Adrenal gland (tissue), 9 donors: ENCODE measurements at regions not wholly inside any gene's neighbourhood (a gene's known extent, or its start where the extent isn't known, plus 50 kb on each side); places are given as distances from the start of the nearest gene placed in this dataset.
"Not testable (repeated sequence)": the region's sequence is repeated elsewhere in the genome, so short reads cannot be mapped to it uniquely, and the experiment has no call there.

Experiments
- DNase-seq, 7 donors: peaks; one replicate each; pipeline ENCODE4 v3.0.0-alpha.2; 2019 to 2020
- H3K27ac ChIP-seq, 5 donors: fragments of 200-600 bp; sonication (generic) in 4 of 5; 1 replicate in 3 of 5; 2 replicates in 2 of 5; pipeline versions ENCODE4 v1.5.1 to v1.8.0; 2016 to 2020; ENCODE audit warnings: mild to moderate bottlenecking in 1 of 5
- H3K27me3 ChIP-seq: fragments of 200-600 bp; 2 replicates; pipeline ENCODE4 v1.8.0; 2021
- H3K36me3 ChIP-seq, 2 donors: fragments of 200-600 bp; replicated peaks in 1 of 2; 1 replicate in 1 of 2; 2 replicates in 1 of 2; pipeline versions ENCODE4 v1.5.1 to v1.8.0; 2018 to 2022
- H3K4me1 ChIP-seq, 2 donors: fragments of 200-600 bp; replicated peaks in 1 of 2; 1 replicate in 1 of 2; 2 replicates in 1 of 2; pipeline versions ENCODE4 v1.5.1 to v1.8.0; 2018 to 2021
- H3K4me3 ChIP-seq, 4 donors: fragments of 200-600 bp; sonication (generic) in 3 of 4; one replicate each; pipeline ENCODE4 v1.5.1; 2016 to 2018
- H3K9me3 ChIP-seq, 3 donors: fragments of 200-600 bp; sonication (generic) in 1 of 3; replicated peaks in 1 of 3; 1 replicate in 2 of 3; 2 replicates in 1 of 3; pipeline versions ENCODE4 v1.5.1 to v1.8.0; 2016 to 2021
- CTCF ChIP-seq, 6 experiments: fragments of 450-650 bp in 4 of 6; fragments of 200-600 bp in 2 of 6; sonication (generic) in 1 of 6; IDR thresholded peaks; 1 replicate in 5 of 6; 2 replicates in 1 of 6; pipeline versions ENCODE4 v1.5.1 to v1.8.0; 2016 to 2021; ENCODE audit warnings: antibody characterized with exemption in 6 of 6, mild to moderate bottlenecking in 2 of 6, moderate library complexity in 1 of 6
- POLR2A ChIP-seq, 2 donors: fragments of 450-650 bp; IDR thresholded peaks; one replicate each; pipeline ENCODE4 v1.6.1; 2017; ENCODE audit warnings: antibody characterized with exemption in 2 of 2, mild to moderate bottlenecking in 2 of 2, moderate library complexity in 1 of 2
- WGBS, 4 donors: extraction: QIAGEN DNeasy Blood & Tissue Kit in 2 of 4; methylation state at CpG; one replicate each; pipeline versions ENCODE4 v1.1.5 to v1.1.7; 2013 to 2017; 5-methylcytosine and 5-hydroxymethylcytosine counted together
- intact Hi-C, 2 donors: fragments of 100-400 bp; cut with DNase I; formaldehyde crosslinking; loops; one replicate each; pipeline versions ENCODE4 v1.14.1 to v1.15.0; 2022 to 2023
- donor health status: healthy with polysubstance abuse.
- donor health status: Bipolar disorder and iron deficiency.
- donor health status: DM: yes; HTN: yes; CAD: no.
- donor health status: DM: no; HTN: no; CAD: no.
- donor health status: DM: no; HTN: no; CAD: no.

- 16 to 50% (median 25%) methylated on average over 1 of the region's 1 CpG for WGBS, 4 donors
- no peak overlapping the region for H3K27ac ChIP-seq
Measured at GRCh38 chr5:53166183-53166495, 56.6 kb upstream of the MOCS2 start.

DNA sequence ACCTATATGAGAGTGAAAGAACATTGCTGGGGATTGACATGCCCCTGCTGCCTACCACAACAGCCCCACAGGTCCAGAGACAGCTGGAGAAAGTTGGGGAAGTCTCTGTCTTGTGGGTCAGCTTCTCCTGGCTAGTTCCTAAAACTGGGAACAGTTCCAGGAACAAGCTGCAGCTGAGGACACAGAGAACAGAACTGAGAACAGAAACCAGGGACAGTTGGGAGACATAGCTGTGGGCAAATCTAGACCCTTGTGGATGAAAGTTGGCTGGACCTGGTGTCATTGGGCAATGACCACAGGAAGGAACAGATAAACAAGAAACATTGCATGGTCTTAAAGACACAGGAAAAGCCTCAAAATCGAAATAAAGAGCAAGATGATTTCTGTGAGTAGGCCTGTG, 58.3 kb upstream of the MOCS2 start:
- intact Hi-C loops: loop anchor here in 1 of 2 donors (10.0 kb wide), 1 partner anchor 257 kb away; no protein-coding TSS in a partner anchor
- WGBS, 4 donors: 37 to 72% (median 62%) methylated on average over 1 of the region's 1 CpG
- DNase-seq: peak; percentile 25 to 71 (median 49)
- Histone ChIP-seq H3K4me1 (peaks cover 13 to 15% of the 10 kb centered on the region in 2 donors), H3K36me3 (no peaks in the 10 kb centered on the region), H3K4me3 (no peak overlapping the region), H3K27me3 (no peaks in the 10 kb centered on the region), H3K27ac (no peak overlapping the region), H3K9me3 (no peaks in the 10 kb centered on the region)
- TF ChIP-seq POLR2A (IDR thresholded peaks at IDR 0.05) (no peak), CTCF (IDR thresholded peaks at IDR 0.05) (no peak)

More at GRCh38 chr5:53166183-53166495, 56.6 kb upstream of the MOCS2 start:
- no peaks in the 10 kb centered on the region for H3K27me3 ChIP-seq
- H3K36me3 ChIP-seq: no peaks in the 10 kb centered on the region
- TF ChIP-seq CTCF (IDR thresholded peaks at IDR 0.05) (no peak), POLR2A (IDR thresholded peaks at IDR 0.05) (no peak)
- intact Hi-C loops: loop anchor here in 1 of 2 donors (10.0 kb wide), 1 partner anchor 259 kb away; no protein-coding TSS in a partner anchor
- H3K4me3 ChIP-seq: no peak overlapping the region
- no peak for DNase-seq
- H3K9me3 ChIP-seq: no peaks in the 10 kb centered on the region
- peaks cover 13 to 15% of the 10 kb centered on the region in 2 donors for H3K4me1 ChIP-seq

DNA sequence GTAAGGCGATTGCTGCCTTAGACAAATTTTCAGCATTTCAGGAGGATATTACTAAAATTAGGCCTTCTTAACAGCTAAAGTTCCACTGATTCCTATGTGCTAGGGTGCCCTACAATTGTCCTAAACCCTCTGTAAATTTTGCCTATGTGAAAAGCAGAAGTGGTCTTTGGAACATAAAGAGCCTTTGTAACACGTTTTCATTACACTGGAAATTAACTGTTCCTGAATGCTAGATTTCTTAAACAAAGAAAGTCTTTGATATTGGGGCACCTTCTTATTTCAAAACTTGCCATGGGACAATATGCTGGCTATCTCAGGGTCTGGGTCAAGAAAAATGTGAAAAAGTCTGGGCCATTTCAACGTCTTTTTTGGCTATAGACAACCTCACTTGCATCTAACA, 60.4 kb upstream of the MOCS2 start:
- Histone ChIP-seq H3K4me3 (no peak overlapping the region), H3K27ac (no peak overlapping the region), H3K4me1 (peaks cover 13 to 15% of the 10 kb centered on the region in 2 donors), H3K27me3 (no peaks in the 10 kb centered on the region), H3K36me3 (no peaks in the 10 kb centered on the region), H3K9me3 (no peaks in the 10 kb centered on the region)
- WGBS, 4 donors: 61 to 76% (median 69%) methylated on average over 3 of the region's 3 CpGs
- DNase-seq: no peak
- TF ChIP-seq CTCF (IDR thresholded peaks at IDR 0.05): no peak
- intact Hi-C loops: loop anchor here (5.0 to 10.0 kb wide), 2 partner anchors 255 to 262 kb away; no protein-coding TSS in a partner anchor

GRCh38 chr5:53170746-53171349, 61.3 kb upstream of the MOCS2 start:
- no peak overlapping the region for H3K27ac ChIP-seq
- peak in 6 of 7 donors; percentile 24 to 55 (median 36) for DNase-seq
- H3K36me3 ChIP-seq: no peaks in the 10 kb centered on the region
- WGBS, 4 donors: 95 to 100% (median 96%) methylated on average over 1 of the region's 1 CpG
- intact Hi-C loops: loop anchor here in 1 of 2 donors (5.0 kb wide), 1 partner anchor 261 kb away; no protein-coding TSS in a partner anchor
- peaks cover 13 to 15% of the 10 kb centered on the region in 2 donors for H3K4me1 ChIP-seq
- TF ChIP-seq POLR2A (IDR thresholded peaks at IDR 0.05) (no peak), CTCF (IDR thresholded peaks at IDR 0.05) (peak; percentile 43 to 83 (median 72))
- H3K4me3 ChIP-seq: no peak overlapping the region
- H3K27me3 ChIP-seq: no peaks in the 10 kb centered on the region
- H3K9me3 ChIP-seq: no peaks in the 10 kb centered on the region

- H3K4me1 ChIP-seq: peaks cover 12 to 15% of the 10 kb centered on the region in 2 donors
- H3K36me3 ChIP-seq, H3K9me3 ChIP-seq, DNase-seq, H3K4me3 ChIP-seq, H3K27me3 ChIP-seq, H3K27ac ChIP-seq: not testable (repeated sequence)
- intact Hi-C loops: loop anchor here in 1 of 2 donors (5.0 kb wide), 1 partner anchor 260 kb away; no protein-coding TSS in a partner anchor
Measured at GRCh38 chr5:53172073-53172472, 62.5 kb upstream of the MOCS2 start.
